Nephron progenitor cell (in vitro differentiated cells): ENCODE measurements at regions not wholly inside any gene's neighbourhood (a gene's known extent, or its start where the extent isn't known, plus 50 kb on each side); places are given as distances from the start of the nearest gene placed in this dataset.
A peak's percentile ranks its signal among the peaks of the same experiment; 100 is the strongest.

Experiments
- DNase-seq: peaks from one replicate; pipeline ENCODE4 v3.0.0; 2021
- H3K27ac Mint-ChIP-seq: 2 replicates; pipeline ENCODE4 v1.8.0; 2021; ENCODE audit warnings: mild to moderate bottlenecking, moderate library complexity, mixed read lengths
- H3K27me3 Mint-ChIP-seq: 2 replicates; pipeline ENCODE4 v1.8.0; 2021; ENCODE audit warnings: mild to moderate bottlenecking, low read depth, mixed read lengths; ENCODE audit not compliant: poor library complexity
- H3K36me3 Mint-ChIP-seq: 2 replicates; pipeline ENCODE4 v1.8.0; 2021; ENCODE audit warnings: low read depth, mixed read lengths
- H3K4me1 Mint-ChIP-seq: 2 replicates; pipeline ENCODE4 v1.8.0; 2021; ENCODE audit warnings: mixed read lengths
- H3K4me3 Mint-ChIP-seq: 2 replicates; pipeline ENCODE4 v1.8.0; 2021; ENCODE audit warnings: mild to moderate bottlenecking, moderate library complexity, mixed read lengths
- H3K9me3 Mint-ChIP-seq: 2 replicates; pipeline ENCODE4 v1.8.0; 2021; ENCODE audit warnings: mild to moderate bottlenecking, moderate library complexity, mixed read lengths
- TF ChIP-seq, protein P1 (sequence below): fragments of 200-600 bp; sonication (generic); IDR thresholded peaks from 2 replicates; pipeline ENCODE4 v1.5.0; 2021; ENCODE audit warnings: antibody characterized with exemption

DNA sequence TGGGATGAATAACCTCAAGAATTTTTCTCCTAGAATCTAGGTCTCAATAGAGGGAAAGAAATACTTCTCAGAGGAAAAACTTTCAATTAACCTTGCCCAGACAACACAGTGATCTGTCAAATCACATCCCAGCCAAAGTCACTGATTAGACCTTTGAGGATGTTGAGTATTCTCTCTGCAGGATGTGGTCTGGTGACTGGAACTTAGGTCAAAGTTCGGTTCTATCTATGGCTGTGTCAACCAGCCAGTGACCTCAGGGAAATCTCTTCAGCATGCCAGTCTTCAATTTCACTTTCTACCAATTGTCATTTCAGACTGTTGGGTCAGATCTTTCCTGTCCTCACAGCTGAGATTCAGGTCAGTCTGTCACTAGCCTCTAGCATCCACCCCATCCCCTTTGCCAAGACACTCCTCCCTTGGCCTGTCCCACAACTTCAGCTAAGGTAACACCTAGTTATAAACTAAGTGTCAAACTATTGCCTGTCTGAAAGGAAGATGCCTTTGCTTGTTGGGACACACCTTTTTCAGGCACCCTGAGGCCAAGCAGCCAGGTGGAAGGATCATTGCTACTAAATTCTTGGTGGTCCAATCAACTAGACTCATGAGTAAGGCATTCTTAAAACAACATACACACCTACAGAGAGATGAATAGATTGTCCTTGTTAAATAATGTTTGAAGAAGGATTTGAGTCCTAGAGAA is 156.3 kb upstream of the FST start:
- no peaks in the 10 kb centered on the region for H3K9me3 Mint-ChIP-seq
- H3K4me3 Mint-ChIP-seq: no peak overlapping the region
- TF ChIP-seq, protein P1, sequence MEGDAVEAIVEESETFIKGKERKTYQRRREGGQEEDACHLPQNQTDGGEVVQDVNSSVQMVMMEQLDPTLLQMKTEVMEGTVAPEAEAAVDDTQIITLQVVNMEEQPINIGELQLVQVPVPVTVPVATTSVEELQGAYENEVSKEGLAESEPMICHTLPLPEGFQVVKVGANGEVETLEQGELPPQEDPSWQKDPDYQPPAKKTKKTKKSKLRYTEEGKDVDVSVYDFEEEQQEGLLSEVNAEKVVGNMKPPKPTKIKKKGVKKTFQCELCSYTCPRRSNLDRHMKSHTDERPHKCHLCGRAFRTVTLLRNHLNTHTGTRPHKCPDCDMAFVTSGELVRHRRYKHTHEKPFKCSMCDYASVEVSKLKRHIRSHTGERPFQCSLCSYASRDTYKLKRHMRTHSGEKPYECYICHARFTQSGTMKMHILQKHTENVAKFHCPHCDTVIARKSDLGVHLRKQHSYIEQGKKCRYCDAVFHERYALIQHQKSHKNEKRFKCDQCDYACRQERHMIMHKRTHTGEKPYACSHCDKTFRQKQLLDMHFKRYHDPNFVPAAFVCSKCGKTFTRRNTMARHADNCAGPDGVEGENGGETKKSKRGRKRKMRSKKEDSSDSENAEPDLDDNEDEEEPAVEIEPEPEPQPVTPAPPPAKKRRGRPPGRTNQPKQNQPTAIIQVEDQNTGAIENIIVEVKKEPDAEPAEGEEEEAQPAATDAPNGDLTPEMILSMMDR: no peak
- H3K4me1 Mint-ChIP-seq: peaks cover 34% of the 10 kb centered on the region
- no peaks in the 10 kb centered on the region for H3K36me3 Mint-ChIP-seq
- DNase-seq: no peak
- H3K27me3 Mint-ChIP-seq: no peaks in the 10 kb centered on the region
- H3K27ac Mint-ChIP-seq: peak overlapping the region; percentile 39

DNA sequence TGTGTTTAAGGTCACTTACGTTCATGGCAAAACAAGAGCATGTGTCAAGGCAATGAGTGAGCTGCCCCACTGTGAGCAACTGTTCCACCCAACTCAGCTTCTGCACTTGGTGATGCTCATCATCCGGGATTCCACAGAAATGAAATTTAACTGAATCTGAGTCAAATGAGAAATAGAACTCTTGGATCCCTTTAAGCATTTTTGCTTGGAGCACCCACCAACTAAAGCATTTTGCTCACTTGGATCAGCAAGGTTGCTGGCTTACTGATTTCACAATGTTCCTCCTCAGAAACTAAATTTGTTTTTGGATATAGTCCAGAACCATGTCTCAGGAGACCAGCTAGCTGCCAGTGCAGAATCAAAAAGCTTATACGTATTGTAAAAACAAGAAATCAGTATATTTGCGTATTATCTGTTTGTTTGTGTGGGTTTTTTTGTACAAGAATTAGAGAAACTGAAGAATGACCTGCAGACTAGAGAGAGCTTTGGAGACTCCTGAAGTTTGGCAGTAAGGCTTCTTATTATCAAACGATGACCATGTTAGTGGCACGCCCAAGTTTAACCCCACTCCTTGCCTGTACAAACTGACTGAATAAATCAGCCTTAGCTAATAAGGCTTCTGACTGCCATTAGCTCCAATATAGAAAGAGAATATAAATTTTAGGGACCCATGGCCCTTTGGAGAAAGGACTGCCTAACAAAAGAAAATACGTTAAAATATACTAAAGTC is 153.8 kb upstream of the FST start:
- TF ChIP-seq, protein P1: no peak
- Mint-ChIP-seq H3K27ac (no peak overlapping the region), H3K9me3 (no peaks in the 10 kb centered on the region)

DNA sequence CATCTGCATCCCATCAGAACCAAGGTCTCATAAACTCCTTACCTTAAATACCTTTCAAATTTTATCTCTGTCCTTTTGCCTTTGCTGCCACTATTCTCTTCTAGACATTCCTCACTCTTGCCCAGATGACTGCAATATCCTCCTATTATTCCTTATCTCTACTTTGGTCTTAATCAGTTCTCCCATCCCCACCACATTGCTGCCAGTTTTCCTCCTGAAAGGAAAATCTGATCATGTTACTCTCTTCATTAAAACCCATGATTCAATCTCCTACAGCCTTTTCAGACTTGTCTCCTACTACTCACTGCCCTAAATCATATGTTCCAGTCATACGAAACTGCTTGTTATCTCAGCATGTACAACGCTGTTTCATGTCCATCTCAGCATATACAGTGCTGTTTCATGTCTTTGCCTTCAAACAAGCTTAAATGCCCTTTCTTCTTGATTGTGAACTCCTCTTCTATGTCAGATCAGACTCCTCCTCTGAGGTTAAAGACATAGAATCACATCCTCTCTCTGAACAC is 152.6 kb upstream of the FST start:
- TF ChIP-seq, protein P1: no peak
- H3K27me3 Mint-ChIP-seq: no peaks in the 10 kb centered on the region
- no peak overlapping the region for H3K27ac Mint-ChIP-seq
- no peaks in the 10 kb centered on the region for H3K36me3 Mint-ChIP-seq
- H3K4me3 Mint-ChIP-seq: no peak overlapping the region
- no peaks in the 10 kb centered on the region for H3K9me3 Mint-ChIP-seq
- H3K4me1 Mint-ChIP-seq: no peaks in the 10 kb centered on the region
- DNase-seq: no peak

More for the DNA sequence above, 153.8 kb upstream of the FST start:
- H3K27me3 Mint-ChIP-seq: no peaks in the 10 kb centered on the region
- H3K36me3 Mint-ChIP-seq: no peaks in the 10 kb centered on the region
- no peak for DNase-seq
- no peak overlapping the region for H3K4me3 Mint-ChIP-seq
- peaks cover 12% of the 10 kb centered on the region for H3K4me1 Mint-ChIP-seq

DNA sequence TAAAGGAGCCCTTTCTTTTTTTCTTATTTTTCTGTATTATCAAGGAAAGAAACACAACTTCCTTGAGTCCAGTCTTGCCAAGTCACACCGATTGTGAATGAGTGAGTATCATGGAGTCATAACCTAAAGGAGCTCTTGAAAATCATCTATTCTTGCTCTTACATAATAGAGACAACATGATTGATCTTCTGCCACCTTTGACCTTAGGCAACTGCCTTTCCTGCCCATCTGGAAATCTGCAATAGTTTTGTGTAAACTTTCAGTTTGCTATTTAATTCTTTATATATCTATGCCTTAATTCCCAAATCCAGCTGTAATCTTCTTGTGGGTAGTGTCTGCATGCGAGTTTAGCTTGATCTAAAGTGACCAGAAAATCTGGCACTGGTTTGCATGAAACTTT is 149.9 kb upstream of the FST start:
- Mint-ChIP-seq H3K4me1 (no peaks in the 10 kb centered on the region), H3K9me3 (no peaks in the 10 kb centered on the region), H3K27ac (no peak overlapping the region), H3K36me3 (no peaks in the 10 kb centered on the region), H3K4me3 (no peak overlapping the region), H3K27me3 (no peaks in the 10 kb centered on the region)
- TF ChIP-seq, protein P1: no peak
- DNase-seq: no peak

DNA sequence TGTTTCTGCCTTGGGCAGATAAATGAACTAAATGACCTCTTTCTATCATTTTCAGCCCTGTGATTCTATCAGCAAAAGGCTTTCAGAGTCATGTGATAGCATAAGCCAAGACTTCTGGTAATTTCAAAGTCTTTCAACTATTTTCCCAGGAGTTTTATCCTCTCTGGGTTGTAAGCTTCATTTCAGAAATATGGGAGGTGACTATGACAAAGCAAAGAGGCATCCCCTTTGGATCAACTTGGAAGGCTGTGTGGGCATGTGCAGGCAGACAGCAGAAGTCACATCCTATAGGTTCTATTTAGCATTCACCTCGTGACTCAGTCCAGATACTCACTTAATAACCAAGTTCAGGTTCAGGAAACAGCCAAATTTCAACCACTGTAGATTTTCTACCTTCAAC is 149.0 kb upstream of the FST start:
- Mint-ChIP-seq H3K27ac (no peak overlapping the region), H3K36me3 (no peaks in the 10 kb centered on the region), H3K27me3 (no peaks in the 10 kb centered on the region), H3K4me1 (no peaks in the 10 kb centered on the region), H3K9me3 (no peaks in the 10 kb centered on the region), H3K4me3 (no peak overlapping the region)
- no peak for DNase-seq
- TF ChIP-seq, protein P1: no peak
